GM12878 (cell line): ENCODE measurements at regions not wholly inside any gene's neighbourhood (a gene's known extent, or its start where the extent isn't known, plus 50 kb on each side); places are given as distances from the start of the nearest gene placed in this dataset.

ENCODE experiments used
- ATAC-seq: fragments of 200-7000 bp; cut with Tn5 transposase; 3 replicates; pipeline ENCODE4 v1.9.1; 2020; ENCODE audit warnings: mild to moderate bottlenecking, moderate library complexity
- BruUV-seq: library from RNA; stranded (reverse); fragments of 400-500 nt; replicated peaks from 2 replicates; lab custom pipeline; 2021; lab: Mats Ljungman, UMichigan
- CTCF ChIA-PET: fragments of 300-600 bp; sonication (Branson Sonifier 250); formaldehyde crosslinking; extraction: SDS; loops from one replicate; lab custom pipeline; 2021; ENCODE audit warnings: inconsistent platforms; lab: Yijun Ruan, JAX
- POLR2A ChIA-PET: fragments of 350-600 bp; formaldehyde crosslinking; extraction: SDS; loops from one replicate; lab custom pipeline; 2021; ENCODE audit warnings: inconsistent platforms; lab: Charles Lee
- RAD21 ChIA-PET: fragments of 300-600 bp; sonication (Branson Sonifier 250); formaldehyde crosslinking; loops from one replicate; lab custom pipeline; 2023; ENCODE audit warnings: antibody characterized with exemption; ENCODE audit not compliant: unreplicated experiment; lab: Charles Lee
- SMC1A ChIA-PET: fragments of 300-600 bp; sonication (Branson Sonifier 250); formaldehyde crosslinking; loops from one replicate; lab custom pipeline; 2023; ENCODE audit not compliant: unreplicated experiment, uncharacterized antibody; lab: Charles Lee
- DNase-seq: peaks from one replicate; pipeline ENCODE4 v3.0.0-alpha.2; 2011; ENCODE audit warnings: low read depth, low spot score
- FAIRE-seq: peaks from 3 replicates; lab custom pipeline; 2011; peaks lifted over from hg19 to GRCh38; lab: Jason Lieb, UNC
- H2AFZ ChIP-seq: 2 replicates; pipeline ENCODE4 v1.6.0; 2011; ENCODE audit warnings: low read depth, low read length, control low read depth; ENCODE audit not compliant: control insufficient read depth
- H3K27ac ChIP-seq: 2 replicates; pipeline ENCODE4 v1.5.1; 2011; ENCODE audit warnings: control low read depth; ENCODE audit not compliant: control insufficient read depth, insufficient read depth
- H3K27me3 ChIP-seq, 2 experiments: replicated peaks in 1 of 2; 2 replicates each; pipeline versions ENCODE4 v1.6.0 to v1.6.1; 2011; ENCODE audit warnings: low read length in 1 of 2; ENCODE audit not compliant: control insufficient read depth in 2 of 2, insufficient read depth in 2 of 2
- H3K36me3 ChIP-seq, 2 experiments: 2 replicates each; pipeline ENCODE4 v1.5.1; 2011; ENCODE audit warnings: low read length in 1 of 2; ENCODE audit not compliant: control insufficient read depth in 2 of 2, insufficient read depth in 2 of 2
- H3K4me1 ChIP-seq: 2 replicates; pipeline ENCODE4 v1.6.1; 2011; ENCODE audit warnings: mild to moderate bottlenecking, low read length, moderate library complexity, mixed read lengths; ENCODE audit not compliant: control insufficient read depth, insufficient read depth
- H3K4me2 ChIP-seq: 2 replicates; pipeline ENCODE4 v1.6.0; 2011; ENCODE audit warnings: control low read depth; ENCODE audit not compliant: control insufficient read depth, insufficient read depth
- H3K4me3 ChIP-seq: fragments of 200-600 bp; sonication (generic); 2 replicates; pipeline ENCODE4 v1.5.1; 2016
- H3K79me2 ChIP-seq: 2 replicates; pipeline ENCODE4 v1.6.0; 2011; ENCODE audit warnings: low read length; ENCODE audit not compliant: control insufficient read depth, insufficient read depth
- H3K9ac ChIP-seq: 2 replicates; pipeline ENCODE4 v1.8.0; 2011; ENCODE audit warnings: low read length, control low read depth, mixed read lengths; ENCODE audit not compliant: control insufficient read depth, insufficient read depth
- H3K9me3 ChIP-seq: replicated peaks from 3 replicates; pipeline ENCODE4 v1.5.1; 2011; ENCODE audit warnings: mild to moderate bottlenecking, low read length; ENCODE audit not compliant: control insufficient read depth, insufficient read depth
- H4K20me1 ChIP-seq: 2 replicates; pipeline ENCODE4 v1.6.0; 2011; ENCODE audit not compliant: control insufficient read depth, insufficient read depth
- ETV6 ChIP-seq, 2 experiments: fragments of 450-650 bp in 1 of 2; IDR thresholded peaks in 1 of 2; conservative IDR thresholded peaks in 1 of 2; 2 replicates each; pipeline ENCODE4 v1.6.1; 2014; ENCODE audit warnings: antibody characterized with exemption in 1 of 2, borderline replicate concordance in 1 of 2, low read depth in 1 of 2, mild to moderate bottlenecking in 1 of 2, moderate library complexity in 1 of 2
- EZH2 ChIP-seq: IDR thresholded peaks from 2 replicates; pipeline ENCODE4 v1.6.1; 2012; ENCODE audit warnings: low read depth, mild to moderate bottlenecking, control low read depth, inconsistent platforms, low read length, borderline replicate concordance; ENCODE audit not compliant: control insufficient read depth
- FOS ChIP-seq: IDR thresholded peaks from 3 replicates; pipeline ENCODE4 v1.6.1; 2011; ENCODE audit warnings: borderline replicate concordance; ENCODE audit not compliant: insufficient read length; ENCODE audit errors: extremely low read depth
- IRF5 ChIP-seq: fragments of 450-650 bp; IDR thresholded peaks from 2 replicates; pipeline ENCODE4 v1.6.1; 2017; ENCODE audit warnings: borderline replicate concordance
- NBN ChIP-seq: fragments of 450-650 bp; IDR thresholded peaks from 2 replicates; pipeline ENCODE4 v1.6.1; 2016
- NFXL1 ChIP-seq: fragments of 450-650 bp; IDR thresholded peaks from 2 replicates; pipeline ENCODE4 v1.6.1; 2017; ENCODE audit warnings: antibody characterized with exemption, mild to moderate bottlenecking, borderline replicate concordance
- NFYA ChIP-seq: IDR thresholded peaks from 2 replicates; pipeline ENCODE4 v1.6.1; 2011; ENCODE audit warnings: low read depth, mild to moderate bottlenecking, low read length, improper control_type of control experiment, borderline replicate concordance
- PAX8 ChIP-seq: fragments of 450-650 bp; IDR thresholded peaks from 2 replicates; pipeline ENCODE4 v1.6.1; 2017; ENCODE audit warnings: mild to moderate bottlenecking, moderate library complexity
- POLR2AphosphoS5 ChIP-seq: IDR thresholded peaks from 2 replicates; pipeline ENCODE4 v1.6.1; 2011; ENCODE audit warnings: mild to moderate bottlenecking, low read length, inconsistent platforms
- RUNX3 ChIP-seq: IDR thresholded peaks from 2 replicates; pipeline ENCODE4 v1.6.1; 2012; ENCODE audit warnings: low read length, inconsistent platforms
- SMAD5 ChIP-seq: IDR thresholded peaks from 2 replicates; pipeline ENCODE4 v1.6.1; 2016; ENCODE audit warnings: antibody characterized with exemption, low read depth
- TARDBP ChIP-seq: IDR thresholded peaks from 2 replicates; pipeline ENCODE4 v1.6.1; 2016; ENCODE audit warnings: borderline replicate concordance
- TCF7 ChIP-seq: IDR thresholded peaks from 2 replicates; pipeline ENCODE4 v1.6.1; 2014; ENCODE audit warnings: antibody characterized with exemption, borderline replicate concordance
- WGBS: methylation state at CpG from one replicate; pipeline ENCODE4 v1.1.6; 2016; ENCODE audit warnings: low lambda C conversion rate; ENCODE audit not compliant: insufficient replicate concordance, insufficient coverage; ENCODE audit errors: missing lambda C conversion rate; 5-methylcytosine and 5-hydroxymethylcytosine counted together
- in situ Hi-C: fragments of 300-500 bp; cut with MboI; formaldehyde crosslinking; loops from 9 replicates; pipeline ENCODE4 v1.14.3; 2018; ENCODE audit warnings: mixed read lengths
- intact Hi-C: fragments of 100-400 bp; cut with micrococcal nuclease; formaldehyde crosslinking; loops from one replicate; pipeline ENCODE4 v1.14.2; 2022; ENCODE audit not compliant: unreplicated experiment
- TF ChIP-seq, protein P1 (sequence below): fragments of 450-650 bp; IDR thresholded peaks from 2 replicates; pipeline ENCODE4 v1.6.1; 2017; ENCODE audit warnings: mild to moderate bottlenecking, moderate library complexity

- ATAC-seq (peak; percentile 52), FAIRE-seq (no peak), DNase-seq (no peak)
- no peaks in the 10 kb centered on the region for H3K27me3 ChIP-seq
- no peaks in the 10 kb centered on the region for H3K36me3 ChIP-seq
- H3K4me2 ChIP-seq = no peak overlapping the region
- no TSS peak for BruUV-seq
- H3K4me1 ChIP-seq = no peaks in the 10 kb centered on the region
- intact Hi-C loops = no loop called here
- RAD21 ChIA-PET = no interaction called here
- SMC1A ChIA-PET = no interaction called here
- H3K27ac ChIP-seq = no peak overlapping the region
- no peaks in the 10 kb centered on the region for H3K79me2 ChIP-seq
- in situ Hi-C loops = loop anchor here (25.0 kb wide), 1 partner anchor 98 kb away; no protein-coding TSS in a partner anchor
- H2AFZ ChIP-seq = no peak overlapping the region
- CTCF ChIA-PET = no interaction called here
- H3K9me3 ChIP-seq = no peaks in the 10 kb centered on the region
- H3K9ac ChIP-seq = no peak overlapping the region
- POLR2A ChIA-PET = no interaction called here
- no peak for TF ChIP-seq PAX8
- 0% methylated on average over 4 of the region's 4 CpGs for WGBS
- no peaks in the 10 kb centered on the region for H4K20me1 ChIP-seq
- H3K4me3 ChIP-seq = no peak overlapping the region
Measured at GRCh38 chr12:58309806-58310205, 368.4 kb downstream of the ATP23 start.

DNA sequence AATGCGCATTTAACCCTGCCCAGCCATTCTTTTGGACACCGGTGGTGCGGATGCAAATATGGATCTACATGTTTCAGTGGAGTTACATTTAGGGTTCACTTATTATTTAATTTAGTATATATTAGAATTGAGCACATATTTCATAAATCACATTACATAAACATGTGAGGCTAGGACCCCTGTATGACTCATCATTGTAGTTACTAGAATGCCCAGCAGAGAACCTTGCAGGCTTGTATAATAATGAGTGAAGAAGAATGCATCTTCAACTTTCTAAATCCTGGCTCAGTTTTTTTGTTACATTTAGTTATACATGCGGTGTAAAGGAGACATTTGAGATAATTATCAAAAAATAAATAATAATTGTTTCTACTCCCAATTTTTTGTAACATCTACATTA is 369.0 kb downstream of the ATP23 start:
- FAIRE-seq (no peak), ATAC-seq (no peak), DNase-seq (no peak)
- Histone ChIP-seq H3K4me2 (no peak overlapping the region), H3K79me2 (no peaks in the 10 kb centered on the region), H4K20me1 (no peaks in the 10 kb centered on the region), H3K9ac (no peak overlapping the region), H3K9me3 (no peaks in the 10 kb centered on the region), H3K4me3 (no peak overlapping the region), H2AFZ (no peak overlapping the region), H3K4me1 (no peaks in the 10 kb centered on the region), H3K27ac (no peak overlapping the region), H3K27me3 (no peaks in the 10 kb centered on the region), H3K36me3 (no peaks in the 10 kb centered on the region)
- ChIA-PET RAD21 (no interaction called here), SMC1A (no interaction called here), POLR2A (no interaction called here), CTCF (no interaction called here)
- intact Hi-C loops (no loop called here), in situ Hi-C loops (loop anchor here (25.0 kb wide), 1 partner anchor 98 kb away; no protein-coding TSS in a partner anchor)
- 78% methylated on average over 4 of the region's 4 CpGs for WGBS
- no TSS peak for BruUV-seq
- TF ChIP-seq POLR2AphosphoS5 (no peak), TARDBP (no peak), ETV6 (conservative IDR thresholded peaks at IDR 0.05 in 1 of 2, IDR thresholded peaks at IDR 0.05 in 1 of 2; ENCODE audit: borderline replicate concordance in 1 of 2, low read depth in 1 of 2) (no peak), FOS (no peak), EZH2 (no peak), NFYA (no peak), RUNX3 (no peak), SMAD5 (no peak), NBN (no peak), TCF7 (no peak), NFXL1 (no peak), IRF5 (no peak)
- TF ChIP-seq, protein P1, sequence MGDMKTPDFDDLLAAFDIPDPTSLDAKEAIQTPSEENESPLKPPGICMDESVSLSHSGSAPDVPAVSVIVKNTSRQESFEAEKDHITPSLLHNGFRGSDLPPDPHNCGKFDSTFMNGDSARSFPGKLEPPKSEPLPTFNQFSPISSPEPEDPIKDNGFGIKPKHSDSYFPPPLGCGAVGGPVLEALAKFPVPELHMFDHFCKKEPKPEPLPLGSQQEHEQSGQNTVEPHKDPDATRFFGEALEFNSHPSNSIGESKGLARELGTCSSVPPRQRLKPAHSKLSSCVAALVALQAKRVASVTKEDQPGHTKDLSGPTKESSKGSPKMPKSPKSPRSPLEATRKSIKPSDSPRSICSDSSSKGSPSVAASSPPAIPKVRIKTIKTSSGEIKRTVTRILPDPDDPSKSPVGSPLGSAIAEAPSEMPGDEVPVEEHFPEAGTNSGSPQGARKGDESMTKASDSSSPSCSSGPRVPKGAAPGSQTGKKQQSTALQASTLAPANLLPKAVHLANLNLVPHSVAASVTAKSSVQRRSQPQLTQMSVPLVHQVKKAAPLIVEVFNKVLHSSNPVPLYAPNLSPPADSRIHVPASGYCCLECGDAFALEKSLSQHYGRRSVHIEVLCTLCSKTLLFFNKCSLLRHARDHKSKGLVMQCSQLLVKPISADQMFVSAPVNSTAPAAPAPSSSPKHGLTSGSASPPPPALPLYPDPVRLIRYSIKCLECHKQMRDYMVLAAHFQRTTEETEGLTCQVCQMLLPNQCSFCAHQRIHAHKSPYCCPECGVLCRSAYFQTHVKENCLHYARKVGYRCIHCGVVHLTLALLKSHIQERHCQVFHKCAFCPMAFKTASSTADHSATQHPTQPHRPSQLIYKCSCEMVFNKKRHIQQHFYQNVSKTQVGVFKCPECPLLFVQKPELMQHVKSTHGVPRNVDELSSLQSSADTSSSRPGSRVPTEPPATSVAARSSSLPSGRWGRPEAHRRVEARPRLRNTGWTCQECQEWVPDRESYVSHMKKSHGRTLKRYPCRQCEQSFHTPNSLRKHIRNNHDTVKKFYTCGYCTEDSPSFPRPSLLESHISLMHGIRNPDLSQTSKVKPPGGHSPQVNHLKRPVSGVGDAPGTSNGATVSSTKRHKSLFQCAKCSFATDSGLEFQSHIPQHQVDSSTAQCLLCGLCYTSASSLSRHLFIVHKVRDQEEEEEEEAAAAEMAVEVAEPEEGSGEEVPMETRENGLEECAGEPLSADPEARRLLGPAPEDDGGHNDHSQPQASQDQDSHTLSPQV = no peak
